HG02852 (cell line): ENCODE measurements at regions not wholly inside any gene's neighbourhood (a gene's known extent, or its start where the extent isn't known, plus 50 kb on each side); places are given as distances from the start of the nearest gene placed in this dataset.

Experiments used
- ATAC-seq: cut with Tn5 transposase; IDR thresholded peaks from one replicate; pipeline ENCODE4 v1.9.1; 2021; ENCODE audit warnings: mild to moderate bottlenecking, moderate library complexity; ENCODE audit not compliant: unreplicated experiment

DNA sequence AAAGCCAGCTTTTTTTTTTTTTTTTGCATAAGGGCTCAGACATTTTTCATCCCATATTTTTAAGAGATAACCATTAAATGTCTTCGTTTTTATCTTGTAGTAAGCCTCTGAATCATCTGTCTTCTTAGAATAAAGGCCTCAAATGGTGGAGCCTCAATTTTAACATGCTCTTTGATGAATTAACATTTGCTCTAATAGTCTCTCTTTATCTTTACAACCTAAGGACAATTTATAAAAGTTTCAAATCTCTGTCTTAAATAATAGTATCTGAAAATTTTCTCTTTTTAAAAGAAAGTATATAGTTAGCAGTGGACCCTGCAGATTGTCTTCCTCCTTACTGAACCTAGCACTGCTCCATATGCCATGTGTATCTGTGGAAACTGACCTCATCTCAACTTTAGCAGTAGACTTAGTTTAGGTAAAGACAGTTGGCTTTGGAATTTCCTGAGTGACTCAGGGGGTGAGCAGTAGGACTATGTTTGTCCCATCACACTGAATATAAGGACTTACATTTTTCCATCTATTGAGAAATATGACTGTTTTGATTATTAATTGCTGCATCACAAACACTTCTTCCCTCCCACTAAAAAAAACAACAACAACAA is 1658.0 kb downstream of the STIM2 start:
- ATAC-seq, result no peak

- no peak for ATAC-seq
Measured at GRCh38 chr4:28523681-28524190, 1663.1 kb downstream of the STIM2 start.

DNA sequence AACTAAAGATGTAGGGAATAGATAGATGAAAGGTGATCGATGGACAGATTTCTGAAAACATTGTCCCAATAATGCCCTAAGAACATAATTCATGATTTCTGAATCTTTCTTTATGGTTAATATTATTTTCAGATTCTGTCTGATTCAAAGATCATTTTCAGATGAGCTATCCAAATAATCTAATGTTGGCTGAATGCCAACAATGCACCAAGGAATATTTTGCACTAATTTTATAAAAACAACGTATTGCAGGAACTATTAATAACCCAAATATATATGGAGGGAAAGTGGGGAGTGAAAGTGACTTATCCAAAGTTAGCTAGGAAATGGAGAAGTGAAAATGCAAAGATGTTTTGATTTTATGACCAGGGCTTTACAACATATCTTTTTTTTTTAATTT is 1675.5 kb downstream of the STIM2 start:
- no peak for ATAC-seq

DNA sequence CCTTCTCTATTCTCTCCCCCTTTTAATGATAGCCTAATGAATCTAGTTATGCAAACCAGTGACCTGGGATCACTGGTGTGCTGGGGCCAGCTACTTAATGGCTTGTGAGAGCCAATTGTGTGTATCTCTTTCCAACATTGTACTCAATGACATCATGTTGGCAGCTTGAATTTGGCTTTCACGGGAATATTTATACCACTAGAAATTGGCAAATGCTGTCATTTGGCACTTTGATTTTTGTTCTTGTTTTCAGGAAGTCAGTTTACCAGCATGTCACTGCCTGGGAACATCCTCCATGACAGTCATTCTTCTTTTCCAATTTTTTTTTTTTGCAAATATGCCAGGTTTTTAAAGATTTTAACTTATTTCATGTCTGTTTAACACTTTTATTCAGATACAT is 1685.3 kb downstream of the STIM2 start:
- ATAC-seq, result no peak

DNA sequence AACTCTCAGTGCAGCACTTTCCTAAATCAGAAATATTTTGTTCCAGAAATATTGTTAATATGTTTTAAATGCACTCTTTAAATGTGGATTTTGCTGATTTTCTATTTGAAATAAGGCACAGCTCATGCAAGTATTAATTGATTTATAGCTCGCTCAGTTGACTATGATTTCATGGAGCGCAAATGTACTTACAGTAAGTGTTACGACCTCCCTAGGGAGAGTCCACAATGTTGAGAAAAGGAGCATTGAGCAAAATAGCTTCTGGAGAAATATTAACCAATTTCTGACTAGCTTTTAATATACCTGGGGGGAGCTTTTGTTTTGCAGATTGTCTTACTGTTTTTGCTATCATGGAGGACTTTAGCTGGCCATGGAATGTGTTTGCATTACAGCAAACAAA is 1687.5 kb downstream of the STIM2 start:
- no peak for ATAC-seq

DNA sequence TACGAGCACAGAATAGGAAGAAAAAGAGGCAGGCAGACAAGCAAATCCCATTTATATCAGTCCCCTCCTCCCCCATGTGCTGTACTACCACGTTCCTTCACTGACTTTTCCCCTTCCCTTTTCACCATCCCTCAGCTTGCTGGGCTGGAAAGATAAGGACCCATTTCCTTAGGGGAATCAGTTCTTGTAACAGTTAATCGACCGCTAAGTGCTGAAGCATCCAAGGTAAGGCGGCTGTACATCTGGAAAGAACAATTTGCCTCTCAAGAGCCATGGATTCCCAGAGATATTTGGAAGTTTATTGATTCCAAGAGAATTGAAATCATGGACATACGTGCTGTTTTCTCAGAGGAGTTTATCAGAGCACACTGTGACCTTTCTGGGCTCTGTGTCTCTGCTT is 1688.0 kb downstream of the STIM2 start:
- no peak for ATAC-seq

DNA sequence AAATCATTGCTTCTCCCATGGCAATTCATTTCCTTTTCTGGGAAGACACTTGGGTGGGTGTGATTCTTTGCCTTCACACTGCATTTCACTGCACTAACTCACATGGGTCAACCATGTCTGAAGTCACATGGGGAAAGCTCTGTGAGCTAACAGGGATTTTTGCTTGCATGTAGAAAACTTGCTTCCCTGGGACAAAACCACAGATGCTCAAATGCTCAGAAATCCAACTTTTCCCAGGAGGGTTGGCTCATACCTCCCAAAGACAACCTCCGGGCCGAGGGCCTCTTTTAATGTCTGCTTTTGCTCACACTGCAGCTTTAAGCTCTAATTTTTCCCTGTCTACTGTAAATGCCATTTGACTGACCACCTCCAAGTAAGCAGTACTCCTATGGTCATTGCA is 1695.2 kb downstream of the STIM2 start:
- ATAC-seq, result no peak

DNA sequence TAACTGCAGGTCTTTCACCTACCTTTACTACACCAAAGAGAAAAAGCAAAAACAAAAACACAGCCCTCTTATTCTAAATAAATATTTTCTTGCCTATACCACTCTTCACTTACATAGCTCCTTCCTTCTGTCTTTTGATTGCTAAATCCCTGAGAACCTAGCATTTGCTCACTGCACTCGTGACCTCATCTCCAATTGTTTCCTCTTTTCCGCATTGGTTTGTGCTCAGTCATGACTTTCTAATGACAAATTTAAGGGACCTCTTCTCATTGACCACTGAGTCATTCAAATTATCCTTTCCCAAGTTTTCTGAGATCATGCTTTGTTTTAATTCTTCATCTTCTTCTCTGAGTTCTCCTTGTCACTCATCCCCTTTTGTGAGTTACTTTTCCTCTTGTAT is 1697.1 kb downstream of the STIM2 start:
- no peak for ATAC-seq

DNA sequence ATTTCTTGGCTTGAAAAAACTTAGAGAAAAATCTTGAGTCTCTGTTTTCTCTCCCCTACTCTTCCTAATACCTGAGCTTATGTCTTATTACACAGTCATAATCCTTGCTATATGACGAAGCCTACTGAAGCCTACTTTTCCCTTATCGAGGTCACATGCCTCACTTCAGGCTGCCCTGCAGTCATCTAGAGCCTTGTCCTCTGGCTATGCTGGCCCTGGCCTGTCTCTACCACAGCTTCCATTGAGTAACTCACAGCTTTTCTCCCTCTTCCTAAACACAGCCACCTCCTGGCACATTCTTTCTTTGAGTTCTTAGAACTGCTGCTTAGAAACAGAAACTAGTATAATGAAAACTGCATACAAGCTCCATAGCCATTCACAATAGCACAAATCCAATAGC is 1698.3 kb downstream of the STIM2 start:
- ATAC-seq, result no peak

DNA sequence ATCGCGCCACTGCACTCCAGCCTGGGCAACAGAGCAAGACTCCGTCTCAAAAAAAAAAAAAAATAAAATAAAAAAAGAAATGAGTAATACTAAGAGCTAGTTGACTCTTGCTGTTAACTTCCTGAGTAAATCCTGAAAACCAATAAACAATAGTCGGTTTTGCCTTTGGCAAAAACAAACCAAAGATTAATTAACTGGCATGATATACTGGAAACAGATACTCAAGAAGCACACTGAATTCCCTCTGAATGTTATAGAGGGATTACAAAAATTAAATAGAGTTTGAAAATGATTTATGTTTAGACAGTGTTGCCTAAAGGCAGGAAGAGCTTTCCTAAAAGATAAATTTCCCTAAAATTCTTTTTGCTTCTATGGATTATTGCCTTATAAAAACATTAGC is 1702.3 kb downstream of the STIM2 start:
- ATAC-seq, result no peak

DNA sequence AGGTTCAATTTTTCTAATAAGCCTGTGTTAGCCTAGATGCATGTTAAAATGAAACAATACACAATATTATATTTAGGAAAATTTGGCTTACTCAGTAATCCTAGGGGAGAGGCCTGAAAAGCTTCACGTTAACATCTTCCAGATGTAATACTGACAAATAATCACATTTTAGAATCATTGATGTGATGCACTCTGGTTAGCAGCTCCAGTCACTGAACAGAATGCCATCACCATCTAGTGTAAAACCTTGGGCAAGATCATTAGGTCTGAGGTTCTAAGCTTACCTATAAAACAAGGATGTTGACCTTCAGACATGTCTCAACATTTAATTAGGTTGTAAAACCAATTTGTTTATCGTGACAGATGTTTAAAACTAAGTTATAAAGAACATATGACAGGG is 1704.8 kb downstream of the STIM2 start:
- no peak for ATAC-seq

DNA sequence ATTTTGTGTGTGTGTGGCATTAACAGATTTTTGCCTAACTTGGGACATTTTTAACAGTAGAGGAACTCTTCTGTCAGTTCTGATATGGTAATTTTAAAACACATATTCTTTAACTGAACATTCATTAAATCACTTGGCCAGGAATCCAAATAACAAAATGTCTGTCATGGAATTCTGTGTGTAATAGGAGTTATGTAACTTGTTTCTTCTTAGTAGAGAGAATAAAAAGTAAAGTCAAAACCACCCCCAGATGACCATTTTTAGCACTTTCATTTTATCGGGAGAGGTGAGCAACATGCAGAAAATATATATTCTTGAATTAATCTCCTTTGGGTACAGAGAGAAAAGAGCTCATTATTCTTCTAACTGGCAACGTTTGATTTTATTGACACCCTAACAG is 1740.3 kb downstream of the STIM2 start:
- ATAC-seq, result no peak

DNA sequence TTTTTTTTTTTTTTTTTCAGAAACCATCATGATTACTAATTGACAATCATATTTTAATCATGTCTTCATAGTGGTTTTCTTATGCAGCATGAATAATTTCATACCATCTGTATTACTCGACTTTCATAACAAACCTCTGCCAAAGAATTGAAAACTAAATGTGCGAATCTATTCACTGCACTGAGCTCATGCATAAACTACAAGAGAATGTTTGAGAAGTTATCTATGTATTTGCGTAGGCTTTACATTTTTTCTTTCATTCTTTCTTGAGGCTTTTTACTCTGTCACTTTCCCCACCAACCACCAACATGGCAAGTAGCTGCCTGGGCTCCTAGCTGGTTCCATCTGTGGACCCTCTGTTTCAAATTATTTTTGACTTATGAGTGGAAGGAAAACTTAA is 1761.0 kb downstream of the STIM2 start:
- no peak for ATAC-seq

GRCh38 chr4:28636971-28637370 is 1776.3 kb downstream of the STIM2 start:
- no peak for ATAC-seq

DNA sequence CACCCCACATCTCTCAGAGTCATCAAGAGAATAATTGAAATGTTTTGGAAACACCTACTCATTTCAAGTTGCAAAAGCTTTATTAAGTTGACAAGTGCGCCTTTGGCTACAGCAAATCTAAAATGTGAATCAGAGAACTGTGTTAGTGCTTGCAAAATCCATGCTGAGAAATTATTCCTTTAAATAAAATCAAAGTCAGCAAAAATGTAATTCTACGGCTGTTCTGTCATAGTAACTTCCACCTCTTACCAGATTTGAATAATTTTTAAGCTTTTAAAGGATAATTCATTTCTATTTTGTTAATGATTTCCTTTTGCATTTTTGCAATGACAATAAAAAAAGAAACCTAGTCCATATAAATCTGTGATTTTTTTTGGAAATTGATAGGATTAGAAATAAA is 1779.1 kb downstream of the STIM2 start:
- ATAC-seq, result no peak

- no peak for ATAC-seq
Measured at GRCh38 chr4:28654618-28655017, 1794.0 kb downstream of the STIM2 start.

DNA sequence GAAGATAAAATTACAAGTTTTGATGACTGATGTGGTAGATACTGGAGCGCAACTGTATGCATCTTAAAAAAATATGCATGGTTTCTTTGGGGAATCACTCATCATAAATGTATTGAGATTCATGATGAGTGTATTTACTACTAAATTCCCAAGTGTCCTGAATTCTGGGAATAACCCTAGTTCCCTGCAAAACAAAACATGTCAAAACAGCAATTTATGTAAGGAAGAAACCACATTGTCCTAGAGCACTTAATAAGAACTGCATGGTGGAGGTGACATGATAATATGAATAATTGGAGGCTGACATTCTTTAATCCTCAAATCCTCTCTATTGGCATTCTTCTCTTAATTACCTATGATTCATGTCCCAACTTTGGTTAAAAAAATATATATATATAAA is 1804.7 kb downstream of the STIM2 start:
- ATAC-seq, result no peak

DNA sequence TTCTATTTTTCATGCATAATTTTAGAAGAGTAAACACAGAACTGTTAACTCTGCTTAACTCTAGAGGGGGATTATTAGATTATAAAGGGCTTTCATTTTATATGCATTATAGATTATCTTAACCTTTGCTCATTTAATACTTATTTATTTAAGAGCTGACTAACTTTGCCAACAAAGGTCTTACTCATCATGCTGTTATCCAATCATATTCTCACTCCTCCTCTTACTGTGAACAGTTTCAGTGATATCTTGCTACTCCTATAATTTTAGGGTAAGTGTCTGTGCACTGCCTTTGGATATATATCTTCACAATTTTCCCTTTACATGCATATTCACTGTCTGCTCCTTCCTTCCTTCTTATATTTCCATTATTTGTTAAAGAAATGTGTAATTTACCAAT is 1814.9 kb downstream of the STIM2 start:
- ATAC-seq, result no peak

- no peak for ATAC-seq
Measured at GRCh38 chr4:28677808-28678207, 1817.2 kb downstream of the STIM2 start.

DNA sequence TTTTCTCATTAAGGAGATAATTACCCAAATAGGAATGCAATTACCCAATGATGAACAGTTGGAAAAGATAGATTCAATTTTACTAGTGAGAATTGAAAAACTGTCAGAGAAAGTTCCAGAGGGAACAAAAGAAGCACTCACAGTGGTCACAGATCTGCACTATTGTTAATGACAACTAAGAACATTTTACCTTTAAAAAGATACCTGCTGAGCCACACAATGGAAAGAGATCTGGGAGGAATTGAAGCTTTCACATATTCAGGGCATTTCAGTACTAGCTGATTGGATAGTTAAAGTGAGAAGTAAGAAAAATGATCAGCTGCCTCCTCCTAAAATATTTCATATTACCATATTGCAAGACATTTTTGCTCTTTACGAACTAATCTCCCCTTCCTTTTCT is 1822.2 kb downstream of the STIM2 start:
- no peak for ATAC-seq

- ATAC-seq, result no peak
Measured at GRCh38 chr4:28686618-28687017, 1826.0 kb downstream of the STIM2 start.

- ATAC-seq, result no peak
Measured at GRCh38 chr4:28690890-28691289, 1830.2 kb downstream of the STIM2 start.

- no peak for ATAC-seq
Measured at GRCh38 chr4:28702571-28702970, 1841.9 kb downstream of the STIM2 start.
